ENCODE measurements at regions not wholly inside any gene's neighbourhood (a gene's known extent, or its start where the extent isn't known, plus 50 kb on each side); places are given as distances from the start of the nearest gene placed in this dataset.

DNA sequence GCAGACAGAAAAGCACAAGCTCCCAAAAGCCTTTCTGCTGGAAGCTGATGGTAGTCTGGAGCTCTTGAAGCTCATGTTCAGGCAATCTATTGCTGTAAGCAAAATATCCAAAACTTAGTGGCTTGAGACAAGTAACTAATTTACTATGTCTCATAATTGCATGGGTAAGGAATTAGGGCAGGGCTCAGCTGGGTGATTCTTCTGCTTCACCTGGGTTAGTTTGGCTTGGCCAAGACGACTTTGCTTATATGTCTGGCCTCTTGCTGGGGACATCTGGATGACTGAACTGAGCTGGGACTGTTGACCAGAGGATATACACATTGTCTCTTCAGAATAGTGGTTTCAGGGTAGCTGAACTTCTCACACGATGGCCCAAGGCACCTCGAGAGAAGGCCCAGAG is 96.8 kb upstream of the WSCD1 start:
- TF ChIP-seq, protein P1, sequence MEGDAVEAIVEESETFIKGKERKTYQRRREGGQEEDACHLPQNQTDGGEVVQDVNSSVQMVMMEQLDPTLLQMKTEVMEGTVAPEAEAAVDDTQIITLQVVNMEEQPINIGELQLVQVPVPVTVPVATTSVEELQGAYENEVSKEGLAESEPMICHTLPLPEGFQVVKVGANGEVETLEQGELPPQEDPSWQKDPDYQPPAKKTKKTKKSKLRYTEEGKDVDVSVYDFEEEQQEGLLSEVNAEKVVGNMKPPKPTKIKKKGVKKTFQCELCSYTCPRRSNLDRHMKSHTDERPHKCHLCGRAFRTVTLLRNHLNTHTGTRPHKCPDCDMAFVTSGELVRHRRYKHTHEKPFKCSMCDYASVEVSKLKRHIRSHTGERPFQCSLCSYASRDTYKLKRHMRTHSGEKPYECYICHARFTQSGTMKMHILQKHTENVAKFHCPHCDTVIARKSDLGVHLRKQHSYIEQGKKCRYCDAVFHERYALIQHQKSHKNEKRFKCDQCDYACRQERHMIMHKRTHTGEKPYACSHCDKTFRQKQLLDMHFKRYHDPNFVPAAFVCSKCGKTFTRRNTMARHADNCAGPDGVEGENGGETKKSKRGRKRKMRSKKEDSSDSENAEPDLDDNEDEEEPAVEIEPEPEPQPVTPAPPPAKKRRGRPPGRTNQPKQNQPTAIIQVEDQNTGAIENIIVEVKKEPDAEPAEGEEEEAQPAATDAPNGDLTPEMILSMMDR (IDR thresholded peaks at IDR 0.05; ENCODE audit: low read depth, low read length, poor library complexity, severe bottlenecking) = no peak
- TF ChIP-seq EZH2phosphoT487 (IDR thresholded peaks at IDR 0.05; ENCODE audit: borderline replicate concordance, low read length) = no peak
